ENCODE measurements at regions not wholly inside any gene's neighbourhood (a gene's known extent, or its start where the extent isn't known, plus 50 kb on each side); places are given as distances from the start of the nearest gene placed in this dataset.

DNA sequence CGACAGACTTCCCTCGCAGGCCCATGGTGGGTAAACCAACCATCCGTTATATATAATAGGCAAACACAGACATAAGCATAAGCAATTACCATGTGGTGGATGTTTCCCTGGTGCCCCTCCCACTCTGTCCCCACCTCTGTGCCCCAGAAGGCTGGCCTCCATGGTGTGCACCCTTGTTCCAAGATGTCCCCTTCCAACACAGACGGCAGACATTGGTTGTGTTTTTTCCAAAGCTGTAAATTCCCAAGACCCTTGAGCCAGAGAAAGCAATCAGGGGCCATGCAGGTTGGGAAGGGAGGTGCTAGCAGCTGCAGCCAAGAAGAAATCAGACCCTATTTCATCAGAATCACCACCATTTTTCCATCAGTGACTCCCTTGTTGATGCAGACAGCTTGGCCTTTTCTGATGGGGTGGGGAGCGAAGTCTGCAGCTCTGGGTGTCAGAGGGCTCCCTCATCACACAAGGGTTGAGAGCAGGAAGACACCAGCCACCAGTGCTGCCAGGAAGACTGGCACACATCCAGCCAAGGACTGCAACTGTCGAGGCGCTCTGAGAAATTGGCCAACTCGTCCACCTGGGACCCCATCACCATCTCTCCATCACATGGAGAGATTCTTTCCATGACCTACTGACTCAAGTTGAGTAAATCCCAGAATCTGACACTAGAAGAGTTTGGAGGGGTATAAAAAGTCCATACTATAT, 86.8 kb upstream of the CHST15 start:
- no peaks in the 10 kb centered on the region for H4K20me1 ChIP-seq (ENCODE audit: control insufficient read depth, insufficient read depth, low read depth, low read length)
- H3K4me3 ChIP-seq (ENCODE audit: low read length), result no peak overlapping the region
- H3K27me3 ChIP-seq (ENCODE audit: control insufficient read depth, low read length), result 0 out of 2 replicates have a peak, but pooled peaks cover 2% of the 10 kb centered on the region
- H3K9me2 ChIP-seq (replicated peaks; ENCODE audit: control insufficient read depth, low read length), result no peaks in the 10 kb centered on the region
- TF ChIP-seq CTCF (IDR thresholded peaks at IDR 0.05; ENCODE audit: low read depth, low read length, poor library complexity, severe bottlenecking) (no peak), EZH2phosphoT487 (IDR thresholded peaks at IDR 0.05; ENCODE audit: borderline replicate concordance, low read length) (no peak)
- H3K27ac ChIP-seq (ENCODE audit: low read depth, low read length), result no peak overlapping the region
- peaks cover 12% of the 10 kb centered on the region for H3K4me1 ChIP-seq (ENCODE audit: control insufficient read depth, low read length)
- H3K36me3 ChIP-seq (ENCODE audit: control insufficient read depth, low read length), result no peaks in the 10 kb centered on the region
- no peaks in the 10 kb centered on the region for H3K9me3 ChIP-seq (ENCODE audit: control insufficient read depth, insufficient read depth, low read length)
- H3K79me2 ChIP-seq (ENCODE audit: control insufficient read depth, low read length), result no peaks in the 10 kb centered on the region
- H3F3A ChIP-seq (ENCODE audit: control insufficient read depth, insufficient read depth), result 0 out of 2 replicates have a peak, but pooled peaks cover 2% of the 10 kb centered on the region
- H3K4me2 ChIP-seq (ENCODE audit: low read length), result no peak overlapping the region

GRCh38 chr10:124179308-124180043, 86.1 kb upstream of the CHST15 start:
- 0 out of 2 replicates have a peak, but pooled peaks cover 2% of the 10 kb centered on the region for H3F3A ChIP-seq (ENCODE audit: control insufficient read depth, insufficient read depth)
- H4K20me1 ChIP-seq (ENCODE audit: control insufficient read depth, insufficient read depth, low read depth, low read length), result no peaks in the 10 kb centered on the region
- 0 out of 2 replicates have a peak, but pooled peaks cover 2% of the 10 kb centered on the region for H3K27me3 ChIP-seq (ENCODE audit: control insufficient read depth, low read length)
- no peak overlapping the region for H3K27ac ChIP-seq (ENCODE audit: low read depth, low read length)
- no peak for TF ChIP-seq CTCF (IDR thresholded peaks at IDR 0.05; ENCODE audit: low read depth, low read length, poor library complexity, severe bottlenecking)
- TF ChIP-seq EZH2phosphoT487 (IDR thresholded peaks at IDR 0.05; ENCODE audit: borderline replicate concordance, low read length), result no peak
- no peaks in the 10 kb centered on the region for H3K79me2 ChIP-seq (ENCODE audit: control insufficient read depth, low read length)
- H3K4me3 ChIP-seq (ENCODE audit: low read length), result no peak overlapping the region
- H3K9me2 ChIP-seq (replicated peaks; ENCODE audit: control insufficient read depth, low read length), result no peaks in the 10 kb centered on the region
- H3K4me2 ChIP-seq (ENCODE audit: low read length), result no peak overlapping the region
- H3K36me3 ChIP-seq (ENCODE audit: control insufficient read depth, low read length), result no peaks in the 10 kb centered on the region
- peaks cover 16% of the 10 kb centered on the region for H3K4me1 ChIP-seq (ENCODE audit: control insufficient read depth, low read length)
- H3K9me3 ChIP-seq (ENCODE audit: control insufficient read depth, insufficient read depth, low read length), result no peaks in the 10 kb centered on the region

DNA sequence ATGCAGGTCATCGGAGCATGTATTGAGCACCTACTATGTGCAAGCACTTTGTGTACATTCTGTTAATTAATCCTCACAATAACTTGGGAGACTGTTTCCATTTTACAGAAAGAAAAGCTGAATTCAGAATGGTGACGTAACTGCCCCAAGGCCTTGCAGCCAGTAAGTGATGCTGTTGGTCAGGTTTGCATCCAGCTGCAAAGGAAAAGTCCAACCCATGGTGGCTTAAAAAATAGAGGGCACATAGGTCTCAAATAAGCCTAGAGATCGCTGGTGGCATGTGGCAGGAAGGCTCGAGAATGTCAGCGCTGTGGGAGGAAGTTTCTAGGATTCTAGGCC, 83.8 kb upstream of the CHST15 start:
- Histone ChIP-seq H3K79me2 (ENCODE audit: control insufficient read depth, low read length) (no peaks in the 10 kb centered on the region), H3K36me3 (ENCODE audit: control insufficient read depth, low read length) (no peaks in the 10 kb centered on the region), H3K4me2 (ENCODE audit: low read length) (no peak overlapping the region), H3K4me3 (ENCODE audit: low read length) (no peak overlapping the region), H3K9me3 (ENCODE audit: control insufficient read depth, insufficient read depth, low read length) (no peaks in the 10 kb centered on the region), H3K27ac (ENCODE audit: low read depth, low read length) (no peak overlapping the region), H3F3A (ENCODE audit: control insufficient read depth, insufficient read depth) (0 out of 2 replicates have a peak, but pooled peaks cover 2% of the 10 kb centered on the region), H4K20me1 (ENCODE audit: control insufficient read depth, insufficient read depth, low read depth, low read length) (no peaks in the 10 kb centered on the region), H3K9me2 (replicated peaks; ENCODE audit: control insufficient read depth, low read length) (no peaks in the 10 kb centered on the region), H3K27me3 (ENCODE audit: control insufficient read depth, low read length) (0 out of 2 replicates have a peak, but pooled peaks cover 2% of the 10 kb centered on the region), H3K4me1 (ENCODE audit: control insufficient read depth, low read length) (peaks cover 16% of the 10 kb centered on the region)
- no peak for TF ChIP-seq EZH2phosphoT487 (IDR thresholded peaks at IDR 0.05; ENCODE audit: borderline replicate concordance, low read length)
- no peak for TF ChIP-seq CTCF (IDR thresholded peaks at IDR 0.05; ENCODE audit: low read depth, low read length, poor library complexity, severe bottlenecking)
